Suprapubic skin (tissue), 3 donors: ENCODE measurements at regions not wholly inside any gene's neighbourhood (a gene's known extent, or its start where the extent isn't known, plus 50 kb on each side); places are given as distances from the start of the nearest gene placed in this dataset.

ENCODE experiments used
- EP300 ChIP-seq: sonication (generic); formaldehyde crosslinking; IDR thresholded peaks from one replicate; pipeline ENCODE4 v1.6.1; 2017; ENCODE audit warnings: antibody characterized with exemption
- POLR2A ChIP-seq, 2 donors: fragments of 450-650 bp; IDR thresholded peaks; one replicate each; pipeline ENCODE4 v1.6.1; 2017; ENCODE audit warnings: antibody characterized with exemption in 2 of 2, mild to moderate bottlenecking in 2 of 2, moderate library complexity in 2 of 2
- TF ChIP-seq, protein P1 (sequence below), 2 donors: fragments of 200-600 bp in 1 of 2; fragments of 450-650 bp in 1 of 2; sonication (generic) in 1 of 2; IDR thresholded peaks; one replicate each; pipeline ENCODE4 v1.5.1; 2016 to 2019; ENCODE audit warnings: antibody characterized with exemption in 2 of 2, mild to moderate bottlenecking in 1 of 2, moderate library complexity in 1 of 2

GRCh38 chr10:15426558-15426957 lies 55.5 kb upstream of the FAM171A1 start:
- TF ChIP-seq, protein P1, sequence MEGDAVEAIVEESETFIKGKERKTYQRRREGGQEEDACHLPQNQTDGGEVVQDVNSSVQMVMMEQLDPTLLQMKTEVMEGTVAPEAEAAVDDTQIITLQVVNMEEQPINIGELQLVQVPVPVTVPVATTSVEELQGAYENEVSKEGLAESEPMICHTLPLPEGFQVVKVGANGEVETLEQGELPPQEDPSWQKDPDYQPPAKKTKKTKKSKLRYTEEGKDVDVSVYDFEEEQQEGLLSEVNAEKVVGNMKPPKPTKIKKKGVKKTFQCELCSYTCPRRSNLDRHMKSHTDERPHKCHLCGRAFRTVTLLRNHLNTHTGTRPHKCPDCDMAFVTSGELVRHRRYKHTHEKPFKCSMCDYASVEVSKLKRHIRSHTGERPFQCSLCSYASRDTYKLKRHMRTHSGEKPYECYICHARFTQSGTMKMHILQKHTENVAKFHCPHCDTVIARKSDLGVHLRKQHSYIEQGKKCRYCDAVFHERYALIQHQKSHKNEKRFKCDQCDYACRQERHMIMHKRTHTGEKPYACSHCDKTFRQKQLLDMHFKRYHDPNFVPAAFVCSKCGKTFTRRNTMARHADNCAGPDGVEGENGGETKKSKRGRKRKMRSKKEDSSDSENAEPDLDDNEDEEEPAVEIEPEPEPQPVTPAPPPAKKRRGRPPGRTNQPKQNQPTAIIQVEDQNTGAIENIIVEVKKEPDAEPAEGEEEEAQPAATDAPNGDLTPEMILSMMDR (IDR thresholded peaks at IDR 0.05) = no peak
- no peak for TF ChIP-seq POLR2A (IDR thresholded peaks at IDR 0.05)
- TF ChIP-seq EP300 = no peak
